HCT116 (cell line): ENCODE measurements at regions not wholly inside any gene's neighbourhood (a gene's known extent, or its start where the extent isn't known, plus 50 kb on each side); places are given as distances from the start of the nearest gene placed in this dataset.

Experiments
- ATAC-seq: fragments of 200-7000 bp; cut with Tn5 transposase; 2 replicates; pipeline ENCODE4 v1.9.1; 2020; ENCODE audit warnings: mild to moderate bottlenecking, moderate library complexity
- BruUV-seq: library from RNA; stranded (reverse); fragments of 400-500 nt; replicated peaks from 2 replicates; lab custom pipeline; 2021; lab: Mats Ljungman, UMichigan
- CTCF ChIA-PET: fragments of 300-600 bp; sonication (Branson Sonifier 250); formaldehyde crosslinking; loops from one replicate; lab custom pipeline; 2021; ENCODE audit warnings: antibody characterized with exemption; lab: Charles Lee
- POLR2A ChIA-PET: fragments of 300-600, 350-600 bp; sonication (Branson Sonifier 250); formaldehyde crosslinking; loops from one replicate; lab custom pipeline; 2021; ENCODE audit warnings: antibody characterized with exemption; lab: Charles Lee
- RAD21 ChIA-PET, 2 experiments: fragments of 300-600 bp; sonication (Branson Sonifier 250); formaldehyde crosslinking; loops; one replicate each; lab custom pipeline; 2023; ENCODE audit warnings: low total read pairs in 2 of 2; ENCODE audit not compliant: uncharacterized antibody in 2 of 2, unreplicated experiment in 2 of 2, low non-redundant PET in 1 of 2; lab: Charles Lee
- DNase-seq: peaks from one replicate; pipeline ENCODE4 v3.0.0-alpha.2; 2010; ENCODE audit warnings: low read depth, low spot score
- H2AFZ ChIP-seq: fragments of 200-600 bp; shearing (Covaris generic), sonication (generic); 2 replicates; pipeline ENCODE4 v1.6.1; 2017; ENCODE audit warnings: low read depth, mixed run types, mixed read lengths, antibody characterized with exemption, low read length; ENCODE audit not compliant: poor library complexity, severe bottlenecking
- H3K27ac ChIP-seq: 2 replicates; pipeline ENCODE4 v1.5.1; 2012; ENCODE audit warnings: low read depth, low read length
- H3K27me3 ChIP-seq: fragments of 200-600 bp; sonication (generic); 2 replicates; pipeline ENCODE4 v1.6.1; 2016; ENCODE audit warnings: mixed run types, low read length, mixed read lengths; ENCODE audit not compliant: insufficient read depth
- H3K36me3 ChIP-seq, 2 experiments: fragments of 200-500 bp in 1 of 2; fragments of 200-600 bp in 1 of 2; sonication (Bioruptor generic) in 1 of 2; sonication (generic) in 1 of 2; 2 replicates each; pipeline versions ENCODE4 v1.5.1 to v1.6.1; 2014 to 2016; ENCODE audit warnings: low read length in 2 of 2, inconsistent platforms in 1 of 2, mixed read lengths in 1 of 2, mixed run types in 1 of 2; ENCODE audit not compliant: insufficient read depth in 2 of 2, control insufficient read depth in 1 of 2
- H3K4me1 ChIP-seq, 2 experiments: fragments of 200-600 bp in 1 of 2; sonication (generic) in 1 of 2; 2 replicates each; pipeline versions ENCODE4 v1.5.1 to v1.6.1; 2012 to 2017; ENCODE audit warnings: low read length in 2 of 2, inconsistent platforms in 1 of 2, mild to moderate bottlenecking in 1 of 2, mixed read lengths in 1 of 2, mixed run types in 1 of 2, moderate library complexity in 1 of 2; ENCODE audit not compliant: insufficient read depth in 2 of 2, control insufficient read depth in 1 of 2
- H3K4me2 ChIP-seq: fragments of 200-600 bp; sonication (generic); 2 replicates; pipeline ENCODE4 v1.6.1; 2017; ENCODE audit warnings: mixed run types, low read length, mixed read lengths
- H3K4me3 ChIP-seq, 2 experiments: fragments of 200-600 bp in 1 of 2; sonication (generic) in 1 of 2; replicated peaks in 1 of 2; 2 replicates each; pipeline ENCODE4 v1.5.1; 2011 to 2016; ENCODE audit warnings: low read length in 2 of 2, control low read depth in 1 of 2, low read depth in 1 of 2, mild to moderate bottlenecking in 1 of 2, mixed read lengths in 1 of 2, mixed run types in 1 of 2
- H3K79me2 ChIP-seq: fragments of 200-600 bp; sonication (generic); 2 replicates; pipeline ENCODE4 v1.6.1; 2017; ENCODE audit warnings: mild to moderate bottlenecking, mixed run types, low read length, moderate library complexity, mixed read lengths; ENCODE audit not compliant: insufficient read depth
- H3K9ac ChIP-seq: fragments of 200-600 bp; sonication (generic); 2 replicates; pipeline ENCODE4 v1.6.1; 2016; ENCODE audit warnings: low read length, mixed read lengths
- H3K9me2 ChIP-seq: fragments of 200-600 bp; sonication (generic), shearing (Covaris generic); 2 replicates; pipeline ENCODE4 v1.6.1; 2017; ENCODE audit warnings: mixed run types, mild to moderate bottlenecking, moderate library complexity; ENCODE audit not compliant: insufficient read depth
- H3K9me3 ChIP-seq, 2 experiments: fragments of 200-500 bp in 1 of 2; fragments of 200-600 bp in 1 of 2; sonication (Bioruptor generic) in 1 of 2; sonication (generic) in 1 of 2; 2 replicates each; pipeline ENCODE4 v1.6.1; 2014 to 2017; ENCODE audit warnings: low read length in 2 of 2, mixed read lengths in 2 of 2, inconsistent platforms in 1 of 2, low read depth in 1 of 2, mild to moderate bottlenecking in 1 of 2, mixed run types in 1 of 2, moderate library complexity in 1 of 2; ENCODE audit not compliant: control insufficient read depth in 1 of 2, insufficient read depth in 1 of 2
- H4K20me1 ChIP-seq: fragments of 200-600 bp; sonication (generic), shearing (Covaris generic); 2 replicates; pipeline ENCODE4 v1.6.1; 2017; ENCODE audit warnings: mixed run types, mild to moderate bottlenecking, moderate library complexity; ENCODE audit not compliant: insufficient read depth
- CBX3 ChIP-seq: IDR thresholded peaks from 2 replicates; pipeline ENCODE4 v1.6.1; 2012; ENCODE audit warnings: low read depth
- CEBPB ChIP-seq: IDR thresholded peaks from 2 replicates; pipeline ENCODE4 v1.6.1; 2012; ENCODE audit warnings: low read depth
- CTCF ChIP-seq, 3 experiments: fragments of 200-600 bp in 1 of 3; sonication (generic) in 1 of 3; IDR thresholded peaks in 2 of 3; conservative IDR thresholded peaks in 1 of 3; 2 replicates each; pipeline ENCODE4 v1.5.1; 2012 to 2017; ENCODE audit warnings: low read depth in 2 of 3, low read length in 2 of 3, antibody characterized with exemption in 1 of 3, borderline replicate concordance in 1 of 3, control low read depth in 1 of 3, mild to moderate bottlenecking in 1 of 3, mixed read lengths in 1 of 3, mixed run types in 1 of 3, moderate library complexity in 1 of 3; ENCODE audit not compliant: insufficient read depth in 1 of 3
- EGR1 ChIP-seq: IDR thresholded peaks from 2 replicates; pipeline ENCODE4 v1.6.1; 2012; ENCODE audit warnings: low read depth
- ELF1 ChIP-seq: IDR thresholded peaks from 2 replicates; pipeline ENCODE4 v1.6.1; 2012; ENCODE audit warnings: low read depth, borderline replicate concordance
- EZH2phosphoT487 ChIP-seq: fragments of 200-600 bp; IDR thresholded peaks from 2 replicates; pipeline ENCODE4 v1.6.1; 2018; ENCODE audit warnings: antibody characterized with exemption, borderline replicate concordance
- JUND ChIP-seq: IDR thresholded peaks from 2 replicates; pipeline ENCODE4 v1.6.1; 2012
- MAX ChIP-seq: IDR thresholded peaks from 2 replicates; pipeline ENCODE4 v1.6.1; 2012
- POLR2A ChIP-seq: IDR thresholded peaks from 2 replicates; pipeline ENCODE4 v1.7.0; 2011; ENCODE audit warnings: borderline replicate concordance; ENCODE audit not compliant: insufficient read depth, insufficient read length; ENCODE audit errors: extremely low read depth
- POLR2AphosphoS5 ChIP-seq: IDR thresholded peaks from 2 replicates; pipeline ENCODE4 v1.6.1; 2011; ENCODE audit warnings: mild to moderate bottlenecking, low read depth, low read length, moderate library complexity
- RAD21 ChIP-seq: IDR thresholded peaks from 2 replicates; pipeline ENCODE4 v1.6.1; 2012; ENCODE audit warnings: low read depth, mild to moderate bottlenecking
- SIN3A ChIP-seq: IDR thresholded peaks from 2 replicates; pipeline ENCODE4 v1.6.1; 2012; ENCODE audit warnings: low read depth
- TCF7L2 ChIP-seq: IDR thresholded peaks from 2 replicates; pipeline ENCODE4 v1.7.0; 2011; ENCODE audit warnings: borderline replicate concordance, inconsistent platforms; ENCODE audit not compliant: insufficient read depth, insufficient read length; ENCODE audit errors: extremely low read depth
- ZNF274 ChIP-seq: fragments of 200-500 bp; sonication (Bioruptor generic); IDR thresholded peaks from 2 replicates; pipeline ENCODE4 v1.6.1; 2014; ENCODE audit warnings: mild to moderate bottlenecking, low read depth, low read length, inconsistent platforms
- intact Hi-C: fragments of 100-400 bp; cut with micrococcal nuclease; formaldehyde crosslinking; loops from 2 replicates; pipeline ENCODE4 v1.10.0; 2022
- TF ChIP-seq, protein P1 (sequence below): IDR thresholded peaks from 2 replicates; pipeline ENCODE4 v1.6.1; 2011; ENCODE audit warnings: mild to moderate bottlenecking, low read length, moderate library complexity; ENCODE audit not compliant: insufficient replicate concordance; ENCODE audit errors: extremely low read depth

GRCh38 chr10:106083572-106083971 lies 1080.9 kb downstream of the SORCS1 start:
- DNase-seq = no peak
- CTCF ChIA-PET = no interaction called here
- H3K36me3 ChIP-seq = no peaks in the 10 kb centered on the region
- TF ChIP-seq EZH2phosphoT487 = no peak
- no peak for TF ChIP-seq POLR2AphosphoS5
- no peak for TF ChIP-seq SIN3A
- no peak for TF ChIP-seq POLR2A
- no peak for TF ChIP-seq ELF1
- no peak for TF ChIP-seq CTCF (IDR thresholded peaks at IDR 0.05 in 2 of 3, conservative IDR thresholded peaks at IDR 0.05 in 1 of 3; ENCODE audit: borderline replicate concordance in 1 of 3, insufficient read depth in 1 of 3, low read depth in 2 of 3, low read length in 2 of 3)
- TF ChIP-seq CEBPB = no peak
- TF ChIP-seq RAD21 = no peak
- TF ChIP-seq ZNF274 = no peak
- no peak for TF ChIP-seq EGR1
- TF ChIP-seq CBX3 = no peak
- TF ChIP-seq JUND = no peak
- TF ChIP-seq, protein P1, sequence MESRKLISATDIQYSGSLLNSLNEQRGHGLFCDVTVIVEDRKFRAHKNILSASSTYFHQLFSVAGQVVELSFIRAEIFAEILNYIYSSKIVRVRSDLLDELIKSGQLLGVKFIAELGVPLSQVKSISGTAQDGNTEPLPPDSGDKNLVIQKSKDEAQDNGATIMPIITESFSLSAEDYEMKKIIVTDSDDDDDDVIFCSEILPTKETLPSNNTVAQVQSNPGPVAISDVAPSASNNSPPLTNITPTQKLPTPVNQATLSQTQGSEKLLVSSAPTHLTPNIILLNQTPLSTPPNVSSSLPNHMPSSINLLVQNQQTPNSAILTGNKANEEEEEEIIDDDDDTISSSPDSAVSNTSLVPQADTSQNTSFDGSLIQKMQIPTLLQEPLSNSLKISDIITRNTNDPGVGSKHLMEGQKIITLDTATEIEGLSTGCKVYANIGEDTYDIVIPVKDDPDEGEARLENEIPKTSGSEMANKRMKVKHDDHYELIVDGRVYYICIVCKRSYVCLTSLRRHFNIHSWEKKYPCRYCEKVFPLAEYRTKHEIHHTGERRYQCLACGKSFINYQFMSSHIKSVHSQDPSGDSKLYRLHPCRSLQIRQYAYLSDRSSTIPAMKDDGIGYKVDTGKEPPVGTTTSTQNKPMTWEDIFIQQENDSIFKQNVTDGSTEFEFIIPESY = no peak
- no peak for TF ChIP-seq TCF7L2
- TF ChIP-seq MAX = no peak
- TF ChIP-seq, all 23 proteins: peak for 0
- no peak overlapping the region for H2AFZ ChIP-seq
- H3K9me3 ChIP-seq = peaks cover 35 to 60% of the 10 kb centered on the region in 2 experiments; a peak in 2 of 4 replicates
- no TSS peak for BruUV-seq
- no peaks in the 10 kb centered on the region for H3K4me1 ChIP-seq
- no peaks in the 10 kb centered on the region for H3K9me2 ChIP-seq
- intact Hi-C loops = no loop called here
- no peaks in the 10 kb centered on the region for H4K20me1 ChIP-seq
- no peak overlapping the region for H3K4me2 ChIP-seq
- H3K27ac ChIP-seq = no peak overlapping the region
- H3K27me3 ChIP-seq = no peaks in the 10 kb centered on the region
- ChIA-PET RAD21 (no interaction called here), POLR2A (no interaction called here)
- no peak for ATAC-seq
- no peak overlapping the region for H3K4me3 ChIP-seq
- H3K9ac ChIP-seq = no peak overlapping the region
- H3K79me2 ChIP-seq = no peaks in the 10 kb centered on the region
